ENCODE measurements at regions not wholly inside any gene's neighbourhood (a gene's known extent, or its start where the extent isn't known, plus 50 kb on each side); places are given as distances from the start of the nearest gene placed in this dataset.

DNA sequence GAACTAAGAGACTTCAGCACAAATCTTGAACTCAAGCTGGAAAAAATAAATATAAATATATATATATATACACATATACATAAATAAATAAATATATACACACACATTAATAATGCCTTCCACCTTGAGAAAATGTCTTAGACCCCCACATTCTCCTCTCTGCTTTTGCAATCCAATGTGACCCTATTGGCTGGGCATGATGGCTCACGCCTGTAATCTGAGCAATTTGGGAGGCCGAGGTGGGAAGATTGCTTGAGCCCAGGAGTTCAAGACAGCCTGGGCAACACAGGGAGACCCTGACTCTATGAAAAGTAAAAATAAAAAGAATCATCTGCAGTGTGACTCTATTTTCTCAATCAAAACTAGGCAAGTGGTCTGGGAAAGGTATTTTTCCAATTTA is 424.1 kb upstream of the NFE2L3 start:
- no peaks in the 10 kb centered on the region for H3K36me3 Mint-ChIP-seq (ENCODE audit: insufficient read depth)
- TF ChIP-seq CTCF (IDR thresholded peaks at IDR 0.05; ENCODE audit: unreplicated experiment): no peak
- H3K4me1 Mint-ChIP-seq (ENCODE audit: low read depth): peaks cover 1% of the 10 kb centered on the region
- H3K9me3 Mint-ChIP-seq (ENCODE audit: low read depth): no peaks in the 10 kb centered on the region
- H3K4me3 Mint-ChIP-seq (ENCODE audit: low read depth): no peak overlapping the region
- H3K27ac Mint-ChIP-seq: no peak overlapping the region
- peaks cover 12% of the 10 kb centered on the region for H3K27me3 Mint-ChIP-seq
- DNase-seq (ENCODE audit: low spot score, unreplicated experiment): no peak

- H3K4me3 Mint-ChIP-seq (ENCODE audit: low read depth): no peak overlapping the region
- no peak overlapping the region for H3K27ac Mint-ChIP-seq
- TF ChIP-seq CTCF (IDR thresholded peaks at IDR 0.05; ENCODE audit: unreplicated experiment): no peak
Observed at GRCh38 chr7:25731068-25731845, 420.7 kb upstream of the NFE2L3 start.

DNA sequence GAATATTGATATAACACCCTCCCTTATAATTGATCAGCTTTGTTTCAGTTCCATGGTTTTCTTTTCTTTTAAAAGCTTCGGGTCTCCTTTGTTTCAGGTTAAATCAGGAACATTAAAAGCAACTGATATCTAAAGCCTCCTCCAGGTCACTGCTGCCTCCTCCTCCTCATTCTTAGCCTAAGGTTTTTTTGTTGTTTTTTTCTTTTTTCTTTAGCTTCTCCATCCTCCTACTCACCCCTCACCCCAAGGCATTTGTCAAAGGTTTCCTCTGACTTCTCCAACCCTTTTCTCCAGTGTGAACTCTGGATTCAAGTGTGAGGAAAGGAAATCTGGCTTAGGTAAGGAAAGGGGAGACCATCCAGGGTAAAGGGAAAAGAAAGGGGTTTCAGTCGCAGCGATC is 420.2 kb upstream of the NFE2L3 start:
- Mint-ChIP-seq H3K36me3 (ENCODE audit: insufficient read depth) (no peaks in the 10 kb centered on the region), H3K9me3 (ENCODE audit: low read depth) (no peaks in the 10 kb centered on the region), H3K4me3 (ENCODE audit: low read depth) (no peak overlapping the region), H3K27me3 (peaks cover 15% of the 10 kb centered on the region), H3K27ac (no peak overlapping the region), H3K4me1 (ENCODE audit: low read depth) (peaks cover 4% of the 10 kb centered on the region)
- DNase-seq (ENCODE audit: low spot score, unreplicated experiment): no peak
- TF ChIP-seq CTCF (IDR thresholded peaks at IDR 0.05; ENCODE audit: unreplicated experiment): no peak

More at GRCh38 chr7:25731068-25731845, 420.7 kb upstream of the NFE2L3 start:
- no peaks in the 10 kb centered on the region for H3K9me3 Mint-ChIP-seq (ENCODE audit: low read depth)
- H3K4me1 Mint-ChIP-seq (ENCODE audit: low read depth): peaks cover 4% of the 10 kb centered on the region
- no peak for DNase-seq (ENCODE audit: low spot score, unreplicated experiment)
- peaks cover 17% of the 10 kb centered on the region for H3K27me3 Mint-ChIP-seq
- H3K36me3 Mint-ChIP-seq (ENCODE audit: insufficient read depth): no peaks in the 10 kb centered on the region

- no peak for TF ChIP-seq CTCF (IDR thresholded peaks at IDR 0.05; ENCODE audit: unreplicated experiment)
- no peak for DNase-seq (ENCODE audit: low spot score, unreplicated experiment)
- H3K27me3 Mint-ChIP-seq: peaks cover 15% of the 10 kb centered on the region
- H3K36me3 Mint-ChIP-seq (ENCODE audit: insufficient read depth): no peaks in the 10 kb centered on the region
- no peak overlapping the region for H3K27ac Mint-ChIP-seq
- peaks cover 4% of the 10 kb centered on the region for H3K4me1 Mint-ChIP-seq (ENCODE audit: low read depth)
- H3K9me3 Mint-ChIP-seq (ENCODE audit: low read depth): no peaks in the 10 kb centered on the region
- no peak overlapping the region for H3K4me3 Mint-ChIP-seq (ENCODE audit: low read depth)
Observed at GRCh38 chr7:25732766-25733217, 419.2 kb upstream of the NFE2L3 start.

DNA sequence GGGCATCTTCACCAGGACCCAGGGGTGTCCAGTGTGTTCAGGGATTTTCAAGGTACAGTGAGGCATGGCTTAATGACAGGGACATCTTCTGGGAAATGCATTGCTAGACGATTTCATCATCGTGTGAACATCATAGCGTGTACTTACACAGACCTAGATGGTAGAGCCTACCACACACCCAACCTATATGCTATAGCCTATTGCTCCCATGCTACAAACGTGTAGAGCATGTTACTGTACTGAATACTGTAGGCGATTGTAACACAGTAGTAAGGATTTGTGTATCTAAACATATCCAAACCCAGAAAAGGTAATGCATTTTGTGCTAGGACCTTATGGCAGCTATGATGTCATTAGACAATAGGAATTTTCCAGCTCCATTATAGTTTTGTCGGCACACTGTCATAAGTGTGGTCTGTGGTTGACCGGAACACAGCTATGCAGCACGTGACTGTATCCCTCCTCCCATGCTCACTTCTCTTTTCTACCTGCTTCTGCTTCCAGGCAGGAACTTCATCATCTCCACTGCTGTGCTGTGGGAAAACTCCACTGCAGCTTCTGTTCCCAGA is 416.2 kb upstream of the NFE2L3 start:
- Mint-ChIP-seq H3K36me3 (ENCODE audit: insufficient read depth) (no peaks in the 10 kb centered on the region), H3K9me3 (ENCODE audit: low read depth) (no peaks in the 10 kb centered on the region), H3K4me3 (ENCODE audit: low read depth) (no peak overlapping the region), H3K27me3 (peaks cover 13% of the 10 kb centered on the region), H3K27ac (no peak overlapping the region), H3K4me1 (ENCODE audit: low read depth) (peaks cover 4% of the 10 kb centered on the region)
- no peak for TF ChIP-seq CTCF (IDR thresholded peaks at IDR 0.05; ENCODE audit: unreplicated experiment)
- DNase-seq (ENCODE audit: low spot score, unreplicated experiment): no peak

Data from progenitor cell of endocrine pancreas (in vitro differentiated cells).